HEK293 (cell line): ENCODE measurements at regions not wholly inside any gene's neighbourhood (a gene's known extent, or its start where the extent isn't known, plus 50 kb on each side); places are given as distances from the start of the nearest gene placed in this dataset.

Experiments
- CTCF ChIA-PET: fragments of 350-600 bp; formaldehyde crosslinking; extraction: SDS; loops from one replicate; lab custom pipeline; 2021; ENCODE audit warnings: antibody characterized with exemption; lab: Yijun Ruan, JAX
- POLR2A ChIA-PET: fragments of 300-600 bp; formaldehyde crosslinking; extraction: SDS; loops from one replicate; lab custom pipeline; 2020; ENCODE audit warnings: antibody characterized with exemption, inconsistent platforms; lab: Yijun Ruan, JAX
- H3K27ac ChIP-seq: fragments of 200-500 bp; sonication (Bioruptor generic); 2 replicates; pipeline ENCODE4 v1.5.1; 2014; ENCODE audit warnings: low read depth, low read length, control low read depth, inconsistent platforms; ENCODE audit errors: extremely low read depth
- H3K36me3 ChIP-seq, 2 experiments: fragments of 200-500 bp in 1 of 2; sonication (Bioruptor generic) in 1 of 2; 1 replicate in 1 of 2; 2 replicates in 1 of 2; pipeline ENCODE4 v1.5.1; 2014 to 2017; ENCODE audit warnings: inconsistent platforms in 2 of 2, low read length in 2 of 2; ENCODE audit not compliant: control insufficient read depth in 2 of 2, insufficient read depth in 1 of 2
- H3K4me1 ChIP-seq: fragments of 200-500 bp; sonication (Bioruptor generic); 2 replicates; pipeline ENCODE4 v1.5.1; 2014; ENCODE audit warnings: mild to moderate bottlenecking, low read length, inconsistent platforms; ENCODE audit not compliant: control insufficient read depth, insufficient read depth
- H3K4me3 ChIP-seq: 2 replicates; pipeline ENCODE4 v1.5.1; 2011; ENCODE audit warnings: low read depth, mild to moderate bottlenecking, control low read depth, low read length, moderate library complexity
- H3K9me3 ChIP-seq: fragments of 200-500 bp; sonication (Bioruptor generic); 2 replicates; pipeline ENCODE4 v1.5.1; 2014; ENCODE audit warnings: low read depth, low read length, inconsistent platforms; ENCODE audit not compliant: control insufficient read depth, insufficient read depth
- HOXA7 ChIP-seq: sonication (generic); formaldehyde crosslinking; IDR thresholded peaks from 2 replicates; pipeline ENCODE4 v1.8.1; 2022; ENCODE audit warnings: missing genetic modification reagents, borderline replicate concordance
- IKZF3 ChIP-seq: fragments of 450-650 bp; IDR thresholded peaks from 2 replicates; pipeline ENCODE4 v1.5.0; 2018; ENCODE audit warnings: missing biosample characterization, mild to moderate bottlenecking, missing genetic modification characterization, moderate library complexity
- KLF10 ChIP-seq: fragments of 450-650 bp; IDR thresholded peaks from 2 replicates; pipeline ENCODE4 v1.5.1; 2018; ENCODE audit warnings: missing biosample characterization, mild to moderate bottlenecking, missing genetic modification characterization
- PRDM1 ChIP-seq: fragments of 450-650 bp; formaldehyde crosslinking; IDR thresholded peaks from 2 replicates; pipeline ENCODE4; 2016; ENCODE audit warnings: missing biosample characterization, missing genetic modification characterization
- SETDB1 ChIP-seq: IDR thresholded peaks from one replicate; pipeline ENCODE4 v1.6.1; 2017; ENCODE audit warnings: mild to moderate bottlenecking, low read length, moderate library complexity, mixed read lengths; ENCODE audit not compliant: insufficient read length
- YY2 ChIP-seq: fragments of 450-650 bp; formaldehyde crosslinking; IDR thresholded peaks from 2 replicates; pipeline ENCODE4 v1.5.1; 2016; ENCODE audit warnings: missing biosample characterization, missing genetic modification characterization
- ZBTB7A ChIP-seq: fragments of 450-650 bp; formaldehyde crosslinking; IDR thresholded peaks from 2 replicates; pipeline ENCODE4 v1.5.1; 2016; ENCODE audit warnings: low read depth, missing biosample characterization, missing genetic modification characterization
- ZEB2 ChIP-seq: fragments of 450-650 bp; formaldehyde crosslinking; IDR thresholded peaks from 2 replicates; pipeline ENCODE4 v1.5.1; 2016; ENCODE audit warnings: missing biosample characterization, missing genetic modification characterization
- ZNF10 ChIP-seq: fragments of 450-650 bp; formaldehyde crosslinking; IDR thresholded peaks from 2 replicates; pipeline ENCODE4 v1.5.1; 2017; ENCODE audit warnings: missing biosample characterization, missing genetic modification characterization
- ZNF121 ChIP-seq: fragments of 450-650 bp; formaldehyde crosslinking; IDR thresholded peaks from 2 replicates; pipeline ENCODE4 v1.5.1; 2016; ENCODE audit warnings: missing biosample characterization, missing genetic modification characterization
- ZNF146 ChIP-seq: fragments of 450-650 bp; formaldehyde crosslinking; IDR thresholded peaks from 2 replicates; pipeline ENCODE4 v1.5.1; 2016; ENCODE audit warnings: missing biosample characterization, missing genetic modification characterization
- ZNF324 ChIP-seq: fragments of 450-650 bp; formaldehyde crosslinking; IDR thresholded peaks from 2 replicates; pipeline ENCODE4 v1.5.1; 2016; ENCODE audit warnings: missing biosample characterization, missing genetic modification characterization
- ZNF398 ChIP-seq: fragments of 450-650 bp; formaldehyde crosslinking; IDR thresholded peaks from 2 replicates; pipeline ENCODE4 v1.5.1; 2017; ENCODE audit warnings: missing biosample characterization, missing genetic modification characterization
- ZNF521 ChIP-seq: fragments of 450-650 bp; formaldehyde crosslinking; IDR thresholded peaks from 2 replicates; pipeline ENCODE4 v1.5.1; 2017; ENCODE audit warnings: missing biosample characterization, mild to moderate bottlenecking, missing genetic modification characterization
- ZNF561 ChIP-seq: fragments of 450-650 bp; IDR thresholded peaks from 2 replicates; pipeline ENCODE4 v1.5.1; 2018; ENCODE audit warnings: missing biosample characterization, missing genetic modification characterization, borderline replicate concordance
- ZNF629 ChIP-seq: fragments of 450-650 bp; formaldehyde crosslinking; IDR thresholded peaks from 2 replicates; pipeline ENCODE4 v1.5.1; 2017; ENCODE audit warnings: missing biosample characterization, missing genetic modification characterization
- ZNF701 ChIP-seq: fragments of 450-650 bp; formaldehyde crosslinking; IDR thresholded peaks from 2 replicates; pipeline ENCODE4 v1.5.1; 2016; ENCODE audit warnings: missing biosample characterization, missing genetic modification characterization
- ZNF777 ChIP-seq: fragments of 450-650 bp; formaldehyde crosslinking; IDR thresholded peaks from 2 replicates; pipeline ENCODE4 v1.5.1; 2017; ENCODE audit warnings: missing biosample characterization, missing genetic modification characterization, borderline replicate concordance
- ZNF792 ChIP-seq: fragments of 450-650 bp; formaldehyde crosslinking; IDR thresholded peaks from 2 replicates; pipeline ENCODE4 v1.5.1; 2016; ENCODE audit warnings: missing biosample characterization, missing genetic modification characterization
- TF ChIP-seq, protein P1 (sequence below): fragments of 450-650 bp; formaldehyde crosslinking; conservative IDR thresholded peaks from 2 replicates; pipeline ENCODE4 v1.5.1; 2016; ENCODE audit warnings: low read depth, missing biosample characterization, missing genetic modification characterization
- TF ChIP-seq, protein P2 (sequence below): fragments of 450-650 bp; formaldehyde crosslinking; IDR thresholded peaks from 2 replicates; pipeline ENCODE4 v1.5.1; 2016; ENCODE audit warnings: missing biosample characterization, missing genetic modification characterization

DNA sequence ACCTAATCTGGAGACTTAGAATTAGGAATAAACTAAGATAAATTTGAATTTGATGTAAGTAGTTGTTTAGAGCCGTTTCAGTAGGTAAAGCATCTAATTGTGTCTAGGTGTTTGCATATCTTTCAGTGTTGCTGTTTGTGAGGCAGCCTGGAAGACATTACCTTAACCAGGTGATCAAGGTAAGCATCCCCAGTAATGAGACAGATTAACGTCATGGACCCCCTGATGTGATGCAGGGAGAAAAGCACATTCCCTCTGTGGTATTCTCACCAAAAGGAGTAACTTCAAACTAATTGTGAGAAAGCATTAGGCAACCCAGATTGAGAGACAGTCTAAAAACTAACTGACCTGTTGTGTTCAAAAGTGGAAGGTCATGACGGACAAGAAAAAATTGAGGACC lies 251.6 kb downstream of the NUAK1 start:
- Histone ChIP-seq H3K9me3 (no peaks in the 10 kb centered on the region), H3K4me1 (no peaks in the 10 kb centered on the region), H3K36me3 (no peaks in the 10 kb centered on the region), H3K4me3 (no peak overlapping the region)
- TF ChIP-seq ZEB2 (tag by site-specific recombination) (no peak), ZBTB7A (tag by site-specific recombination) (no peak), ZNF701 (tag by site-specific recombination) (no peak), ZNF398 (tag by site-specific recombination) (no peak), IKZF3 (tag by site-specific recombination) (no peak), ZNF521 (tag by site-specific recombination) (no peak), YY2 (tag by site-specific recombination) (no peak), ZNF629 (tag by site-specific recombination) (no peak), ZNF792 (no peak), ZNF10 (tag by site-specific recombination) (no peak), ZNF324 (no peak), ZNF146 (tag by site-specific recombination) (no peak), ZNF561 (tag by site-specific recombination) (no peak), HOXA7 (CRISPR knock-in tag) (no peak), ZNF121 (no peak), KLF10 (tag by site-specific recombination) (no peak)
- TF ChIP-seq, protein P1, sequence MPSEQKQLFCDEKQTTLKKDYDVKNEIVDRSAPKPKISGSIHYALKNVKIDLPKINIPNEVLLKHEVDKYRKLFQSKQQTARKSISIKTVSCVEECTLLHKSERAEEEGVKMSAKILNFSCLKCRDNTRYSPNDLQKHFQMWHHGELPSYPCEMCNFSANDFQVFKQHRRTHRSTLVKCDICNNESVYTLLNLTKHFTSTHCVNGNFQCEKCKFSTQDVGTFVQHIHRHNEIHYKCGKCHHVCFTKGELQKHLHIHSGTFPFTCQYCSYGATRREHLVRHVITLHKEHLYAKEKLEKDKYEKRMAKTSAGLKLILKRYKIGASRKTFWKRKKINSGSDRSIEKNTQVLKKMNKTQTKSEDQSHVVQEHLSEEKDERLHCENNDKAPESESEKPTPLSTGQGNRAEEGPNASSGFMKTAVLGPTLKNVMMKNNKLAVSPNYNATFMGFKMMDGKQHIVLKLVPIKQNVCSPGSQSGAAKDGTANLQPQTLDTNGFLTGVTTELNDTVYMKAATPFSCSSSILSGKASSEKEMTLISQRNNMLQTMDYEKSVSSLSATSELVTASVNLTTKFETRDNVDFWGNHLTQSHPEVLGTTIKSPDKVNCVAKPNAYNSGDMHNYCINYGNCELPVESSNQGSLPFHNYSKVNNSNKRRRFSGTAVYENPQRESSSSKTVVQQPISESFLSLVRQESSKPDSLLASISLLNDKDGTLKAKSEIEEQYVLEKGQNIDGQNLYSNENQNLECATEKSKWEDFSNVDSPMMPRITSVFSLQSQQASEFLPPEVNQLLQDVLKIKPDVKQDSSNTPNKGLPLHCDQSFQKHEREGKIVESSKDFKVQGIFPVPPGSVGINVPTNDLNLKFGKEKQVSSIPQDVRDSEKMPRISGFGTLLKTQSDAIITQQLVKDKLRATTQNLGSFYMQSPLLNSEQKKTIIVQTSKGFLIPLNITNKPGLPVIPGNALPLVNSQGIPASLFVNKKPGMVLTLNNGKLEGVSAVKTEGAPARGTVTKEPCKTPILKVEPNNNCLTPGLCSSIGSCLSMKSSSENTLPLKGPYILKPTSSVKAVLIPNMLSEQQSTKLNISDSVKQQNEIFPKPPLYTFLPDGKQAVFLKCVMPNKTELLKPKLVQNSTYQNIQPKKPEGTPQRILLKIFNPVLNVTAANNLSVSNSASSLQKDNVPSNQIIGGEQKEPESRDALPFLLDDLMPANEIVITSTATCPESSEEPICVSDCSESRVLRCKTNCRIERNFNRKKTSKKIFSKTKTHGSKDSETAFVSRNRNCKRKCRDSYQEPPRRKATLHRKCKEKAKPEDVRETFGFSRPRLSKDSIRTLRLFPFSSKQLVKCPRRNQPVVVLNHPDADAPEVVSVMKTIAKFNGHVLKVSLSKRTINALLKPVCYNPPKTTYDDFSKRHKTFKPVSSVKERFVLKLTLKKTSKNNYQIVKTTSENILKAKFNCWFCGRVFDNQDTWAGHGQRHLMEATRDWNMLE (tag by site-specific recombination): no peak
- TF ChIP-seq, protein P2, sequence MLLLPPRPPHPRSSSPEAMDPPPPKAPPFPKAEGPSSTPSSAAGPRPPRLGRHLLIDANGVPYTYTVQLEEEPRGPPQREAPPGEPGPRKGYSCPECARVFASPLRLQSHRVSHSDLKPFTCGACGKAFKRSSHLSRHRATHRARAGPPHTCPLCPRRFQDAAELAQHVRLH (tag by site-specific recombination): no peak
- TF ChIP-seq, all 188 proteins: peak for 0
- ChIA-PET POLR2A (no interaction called here), CTCF (no interaction called here)
- H3K27ac ChIP-seq: no peak overlapping the region

DNA sequence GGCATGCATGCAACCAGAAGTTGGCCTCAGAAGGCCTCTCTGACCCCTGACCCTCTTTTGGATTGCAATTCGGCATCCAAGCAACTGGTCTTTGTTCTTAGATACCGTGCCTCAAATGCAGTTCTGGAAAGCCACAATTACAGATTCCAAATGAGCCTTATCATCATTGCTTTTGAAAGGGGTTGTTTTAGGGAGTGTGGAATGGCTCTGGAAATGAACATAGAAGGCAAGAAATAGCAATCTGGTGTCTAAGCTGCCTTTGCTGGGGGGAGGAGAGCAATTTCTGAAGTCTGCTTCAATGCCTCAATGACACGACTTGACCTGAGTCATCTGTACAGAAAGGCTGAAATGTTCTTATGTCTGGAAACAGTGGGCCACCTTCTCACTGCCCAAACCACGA lies 250.1 kb downstream of the NUAK1 start:
- H3K9me3 ChIP-seq: no peaks in the 10 kb centered on the region
- H3K4me3 ChIP-seq: no peak overlapping the region
- ChIA-PET CTCF (no interaction called here), POLR2A (no interaction called here)
- H3K4me1 ChIP-seq: no peaks in the 10 kb centered on the region
- no peak overlapping the region for H3K27ac ChIP-seq
- no peaks in the 10 kb centered on the region for H3K36me3 ChIP-seq
- no peak for TF ChIP-seq SETDB1
- no peak for TF ChIP-seq PRDM1 (tag by site-specific recombination)
- TF ChIP-seq ZNF777 (tag by site-specific recombination): no peak
